Upper lobe of right lung (tissue), 1 donor: ENCODE measurements at regions not wholly inside any gene's neighbourhood (a gene's known extent, or its start where the extent isn't known, plus 50 kb on each side); places are given as distances from the start of the nearest gene placed in this dataset.

Experiments used
- ATAC-seq: fragments of 200-7000 bp; cut with Tn5 transposase; one replicate; pipeline ENCODE4 v1.9.1; 2020; ENCODE audit warnings: mild to moderate bottlenecking, moderate library complexity
- DNase-seq: peaks from one replicate; pipeline ENCODE4 v3.0.0-alpha.2; 2020
- H3K27ac ChIP-seq: fragments of 200-600 bp; one replicate; pipeline ENCODE4 v1.8.0; 2022
- H3K27me3 ChIP-seq: fragments of 200-600 bp; one replicate; pipeline ENCODE4 v1.8.0; 2022; ENCODE audit warnings: mild to moderate bottlenecking
- H3K36me3 ChIP-seq: fragments of 200-600 bp; one replicate; pipeline ENCODE4 v1.8.0; 2022
- H3K4me1 ChIP-seq: fragments of 200-600 bp; one replicate; pipeline ENCODE4 v1.8.0; 2022
- H3K4me3 ChIP-seq: fragments of 200-600 bp; one replicate; pipeline ENCODE4 v1.8.0; 2022; ENCODE audit warnings: mild to moderate bottlenecking
- H3K9me3 ChIP-seq: fragments of 200-600 bp; one replicate; pipeline ENCODE4 v1.8.0; 2022
- intact Hi-C: fragments of 100-400 bp; cut with DNase I; formaldehyde crosslinking; loops from one replicate; pipeline ENCODE4 v1.11.0; 2022
- TF ChIP-seq, protein P1 (sequence below): fragments of 200-600 bp; IDR thresholded peaks from one replicate; pipeline ENCODE4 v1.8.0; 2022; ENCODE audit warnings: antibody characterized with exemption
- donor health status: DM: no; HTN: yes; CAD: no; lungs with severe emphysema.

DNA sequence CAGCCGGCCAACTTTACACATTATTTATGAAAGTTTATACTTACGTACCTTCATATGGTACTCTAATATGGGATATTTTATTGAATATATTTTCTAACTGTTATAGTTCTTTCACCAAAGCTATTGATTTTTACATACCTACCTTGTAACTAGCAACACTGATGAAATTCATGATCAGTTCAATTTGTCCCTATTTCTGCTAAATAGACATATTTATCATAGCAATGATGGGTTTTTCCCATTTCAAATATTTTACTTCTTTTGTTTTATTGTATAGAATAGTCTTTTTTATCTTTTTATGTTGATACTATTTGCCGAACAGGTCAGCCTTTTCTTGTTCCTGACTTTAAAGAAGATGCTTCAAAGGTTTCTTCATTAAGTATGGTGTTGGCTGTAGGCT lies 59.0 kb upstream of the CTNND2 start:
- ATAC-seq, result no peak

GRCh38 chr5:11962122-11962521 lies 57.9 kb upstream of the CTNND2 start:
- H3K4me3 ChIP-seq, result no peak overlapping the region
- TF ChIP-seq, protein P1, sequence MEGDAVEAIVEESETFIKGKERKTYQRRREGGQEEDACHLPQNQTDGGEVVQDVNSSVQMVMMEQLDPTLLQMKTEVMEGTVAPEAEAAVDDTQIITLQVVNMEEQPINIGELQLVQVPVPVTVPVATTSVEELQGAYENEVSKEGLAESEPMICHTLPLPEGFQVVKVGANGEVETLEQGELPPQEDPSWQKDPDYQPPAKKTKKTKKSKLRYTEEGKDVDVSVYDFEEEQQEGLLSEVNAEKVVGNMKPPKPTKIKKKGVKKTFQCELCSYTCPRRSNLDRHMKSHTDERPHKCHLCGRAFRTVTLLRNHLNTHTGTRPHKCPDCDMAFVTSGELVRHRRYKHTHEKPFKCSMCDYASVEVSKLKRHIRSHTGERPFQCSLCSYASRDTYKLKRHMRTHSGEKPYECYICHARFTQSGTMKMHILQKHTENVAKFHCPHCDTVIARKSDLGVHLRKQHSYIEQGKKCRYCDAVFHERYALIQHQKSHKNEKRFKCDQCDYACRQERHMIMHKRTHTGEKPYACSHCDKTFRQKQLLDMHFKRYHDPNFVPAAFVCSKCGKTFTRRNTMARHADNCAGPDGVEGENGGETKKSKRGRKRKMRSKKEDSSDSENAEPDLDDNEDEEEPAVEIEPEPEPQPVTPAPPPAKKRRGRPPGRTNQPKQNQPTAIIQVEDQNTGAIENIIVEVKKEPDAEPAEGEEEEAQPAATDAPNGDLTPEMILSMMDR, result no peak
- no peaks in the 10 kb centered on the region for H3K36me3 ChIP-seq
- no peak for DNase-seq
- no peaks in the 10 kb centered on the region for H3K4me1 ChIP-seq
- intact Hi-C loops, result no loop called here
- no peak for ATAC-seq
- no peak overlapping the region for H3K27ac ChIP-seq
- H3K9me3 ChIP-seq, result no peaks in the 10 kb centered on the region
- H3K27me3 ChIP-seq, result no peaks in the 10 kb centered on the region

More for the DNA sequence above, 59.0 kb upstream of the CTNND2 start:
- Histone ChIP-seq H3K36me3 (no peaks in the 10 kb centered on the region), H3K4me1 (no peaks in the 10 kb centered on the region), H3K9me3 (no peaks in the 10 kb centered on the region), H3K27me3 (no peaks in the 10 kb centered on the region), H3K27ac (no peak overlapping the region), H3K4me3 (no peak overlapping the region)
- intact Hi-C loops, result no loop called here
- no peak for DNase-seq
- TF ChIP-seq, protein P1, result no peak

- Histone ChIP-seq H3K36me3 (no peaks in the 10 kb centered on the region), H3K4me3 (no peak overlapping the region), H3K4me1 (no peaks in the 10 kb centered on the region), H3K27ac (no peak overlapping the region), H3K9me3 (no peaks in the 10 kb centered on the region), H3K27me3 (no peaks in the 10 kb centered on the region)
- DNase-seq (no peak), ATAC-seq (no peak)
- intact Hi-C loops, result no loop called here
- TF ChIP-seq, protein P1, result no peak
These were observed 54.1 kb upstream of the CTNND2 start for GRCh38 chr5:11958321-11958720.

- Histone ChIP-seq H3K27ac (no peak overlapping the region), H3K4me3 (no peak overlapping the region), H3K36me3 (no peaks in the 10 kb centered on the region), H3K4me1 (no peaks in the 10 kb centered on the region), H3K9me3 (no peaks in the 10 kb centered on the region), H3K27me3 (no peaks in the 10 kb centered on the region)
- ATAC-seq (no peak), DNase-seq (no peak)
- TF ChIP-seq, protein P1, result no peak
- intact Hi-C loops, result no loop called here
These were observed 51.1 kb upstream of the CTNND2 start for GRCh38 chr5:11955331-11955730.
